ENCODE measurements at regions not wholly inside any gene's neighbourhood (a gene's known extent, or its start where the extent isn't known, plus 50 kb on each side); places are given as distances from the start of the nearest gene placed in this dataset.

GRCh38 chr14:85934886-85935254, 404.9 kb downstream of the FLRT2 start:
- no peak for DNase-seq (ENCODE audit: low read depth, low spot score)
- Histone ChIP-seq H3K27ac (ENCODE audit: low read depth, low read length) (no peak overlapping the region), H3K27me3 (ENCODE audit: control insufficient read depth, insufficient read depth, low read length) (no peaks in the 10 kb centered on the region), H3K9me3 (ENCODE audit: control insufficient read depth, insufficient read depth, low read length) (no peaks in the 10 kb centered on the region; the same call in 1 of the 2 replicates), H3K4me3 (ENCODE audit: low read depth, low read length) (no peak overlapping the region)
- CTCF ChIA-PET: no interaction called here
- TF ChIP-seq CTCF (IDR thresholded peaks at IDR 0.05; ENCODE audit: low read depth, low read length): no peak
- POLR2A ChIA-PET: no interaction called here

DNA sequence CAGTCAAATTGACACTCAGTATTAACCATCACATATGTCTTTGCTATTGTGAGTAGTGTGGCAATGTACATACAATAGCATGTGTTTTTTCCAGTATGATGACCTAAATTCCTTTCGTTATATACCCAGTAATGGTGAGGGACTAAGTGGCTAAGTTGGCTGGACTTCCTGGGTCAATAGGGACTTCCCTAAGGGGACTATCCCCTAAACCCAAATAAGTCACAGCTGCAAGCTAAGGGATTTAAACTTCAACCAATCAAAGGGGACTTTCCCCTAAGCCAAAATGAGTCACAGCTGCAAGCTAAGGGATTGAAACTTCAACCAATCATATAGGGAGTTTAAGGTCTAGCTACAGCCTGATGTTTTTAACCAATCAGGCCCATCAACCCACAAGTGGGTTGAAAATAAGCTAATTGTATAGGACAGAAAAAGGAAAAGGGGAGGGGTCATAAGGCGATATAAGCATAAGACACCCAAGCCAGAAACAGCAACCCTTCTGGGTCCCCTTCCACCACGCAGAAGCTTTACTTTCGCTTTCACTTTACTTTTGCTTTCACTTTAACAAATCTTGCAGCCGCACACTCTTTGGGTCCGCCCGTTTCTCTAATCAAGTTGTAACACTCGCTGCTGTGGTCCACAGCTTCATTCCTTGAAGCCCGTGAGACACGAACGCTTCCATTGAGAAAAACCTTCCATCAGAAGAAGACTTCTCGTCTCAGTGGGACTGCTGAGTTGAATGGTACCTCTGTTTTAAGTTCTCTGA, 404.4 kb downstream of the FLRT2 start:
- Histone ChIP-seq H3K27ac (ENCODE audit: low read depth, low read length) (no peak overlapping the region), H3K9me3 (ENCODE audit: control insufficient read depth, insufficient read depth, low read length) (no peaks in the 10 kb centered on the region; the same call in 1 of the 2 replicates), H3K4me3 (ENCODE audit: low read depth, low read length) (no peak overlapping the region), H3K27me3 (ENCODE audit: control insufficient read depth, insufficient read depth, low read length) (no peaks in the 10 kb centered on the region)
- no peak for TF ChIP-seq CTCF (IDR thresholded peaks at IDR 0.05; ENCODE audit: low read depth, low read length)
- no peak for DNase-seq (ENCODE audit: low read depth, low spot score)
- ChIA-PET CTCF (no interaction called here), POLR2A (no interaction called here)

- Histone ChIP-seq H3K27me3 (ENCODE audit: control insufficient read depth, insufficient read depth, low read length) (no peaks in the 10 kb centered on the region), H3K4me3 (ENCODE audit: low read depth, low read length) (no peak overlapping the region), H3K9me3 (ENCODE audit: control insufficient read depth, insufficient read depth, low read length) (no peaks in the 10 kb centered on the region), H3K27ac (ENCODE audit: low read depth, low read length) (no peak overlapping the region)
- CTCF ChIA-PET: no interaction called here
- POLR2A ChIA-PET: no interaction called here
- DNase-seq (ENCODE audit: low read depth, low spot score): no peak
- TF ChIP-seq CTCF (IDR thresholded peaks at IDR 0.05; ENCODE audit: low read depth, low read length): no peak
Measured at GRCh38 chr14:85921241-85921640, 391.3 kb downstream of the FLRT2 start.

DNA sequence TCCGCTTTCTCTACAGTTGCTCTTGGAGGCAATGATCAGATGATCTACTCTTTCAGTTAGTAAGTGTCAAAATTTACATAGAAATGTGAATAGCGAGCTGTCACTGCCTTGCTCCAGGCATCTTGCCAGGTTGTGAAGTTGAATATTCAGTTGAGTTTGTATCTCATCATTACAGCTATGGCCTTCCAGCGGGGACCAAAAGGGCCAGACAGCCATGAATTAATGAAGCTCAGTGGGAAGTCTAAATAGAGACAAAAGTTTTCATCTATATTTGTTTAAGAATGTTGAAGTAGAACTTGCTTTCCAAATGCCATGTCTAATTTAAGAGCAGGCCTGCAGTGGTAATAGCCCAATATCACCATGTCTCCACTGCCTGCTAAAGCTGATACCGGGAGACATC, 387.8 kb downstream of the FLRT2 start:
- Histone ChIP-seq H3K27ac (ENCODE audit: low read depth, low read length) (no peak overlapping the region), H3K4me3 (ENCODE audit: low read depth, low read length) (no peak overlapping the region), H3K27me3 (ENCODE audit: control insufficient read depth, insufficient read depth, low read length) (no peaks in the 10 kb centered on the region), H3K9me3 (ENCODE audit: control insufficient read depth, insufficient read depth, low read length) (no peaks in the 10 kb centered on the region)
- DNase-seq (ENCODE audit: low read depth, low spot score): no peak
- POLR2A ChIA-PET: no interaction called here
- CTCF ChIA-PET: interaction anchor here (0.6 kb wide), 1 partner anchor 21 kb away, joined by 3 read pairs; no protein-coding TSS in a partner anchor
- no peak for TF ChIP-seq CTCF (IDR thresholded peaks at IDR 0.05; ENCODE audit: low read depth, low read length)

- Histone ChIP-seq H3K4me3 (ENCODE audit: low read depth, low read length) (no peak overlapping the region), H3K27ac (ENCODE audit: low read depth, low read length) (no peak overlapping the region), H3K27me3 (ENCODE audit: control insufficient read depth, insufficient read depth, low read length) (no peaks in the 10 kb centered on the region), H3K9me3 (ENCODE audit: control insufficient read depth, insufficient read depth, low read length) (no peaks in the 10 kb centered on the region)
- CTCF ChIA-PET: no interaction called here
- no peak for TF ChIP-seq CTCF (IDR thresholded peaks at IDR 0.05; ENCODE audit: low read depth, low read length)
- no peak for DNase-seq (ENCODE audit: low read depth, low spot score)
- POLR2A ChIA-PET: no interaction called here
Measured at GRCh38 chr14:85915711-85916110, 385.8 kb downstream of the FLRT2 start.

Measured in AG04450 (cell line).